ENCODE measurements at regions not wholly inside any gene's neighbourhood (a gene's known extent, or its start where the extent isn't known, plus 50 kb on each side); places are given as distances from the start of the nearest gene placed in this dataset.
"Not testable (repeated sequence)": the region's sequence is repeated elsewhere in the genome, so short reads cannot be mapped to it uniquely, and the experiment has no call there.

- no peak for DNase-seq
These were observed 108.3 kb upstream of the CPSF6 start for GRCh38 chr12:69131077-69131476.

- DNase-seq: no peak
These were observed 102.3 kb upstream of the CPSF6 start for GRCh38 chr12:69136931-69137613.

GRCh38 chr12:69141074-69141473 is 98.3 kb upstream of the CPSF6 start:
- DNase-seq: no peak

- no peak for DNase-seq
These were observed 90.1 kb upstream of the CPSF6 start for GRCh38 chr12:69149270-69149669.

- no peak for DNase-seq
These were observed 89.1 kb upstream of the CPSF6 start for GRCh38 chr12:69150083-69150795.

- no peak for DNase-seq
These were observed 88.6 kb upstream of the CPSF6 start for GRCh38 chr12:69150796-69151127.

GRCh38 chr12:69151254-69151764 is 88.1 kb upstream of the CPSF6 start:
- no peak for DNase-seq

GRCh38 chr12:69154585-69155363 is 84.6 kb upstream of the CPSF6 start:
- DNase-seq: peak; percentile 36

- DNase-seq: peak; percentile 82
These were observed 82.2 kb upstream of the CPSF6 start for GRCh38 chr12:69157023-69157655.

- no peak for DNase-seq
These were observed 77.5 kb upstream of the CPSF6 start for GRCh38 chr12:69161829-69162228.

GRCh38 chr12:69163681-69164362 is 75.5 kb upstream of the CPSF6 start:
- no peak for DNase-seq

GRCh38 chr12:69167648-69168165 is 71.7 kb upstream of the CPSF6 start:
- DNase-seq: no peak

- DNase-seq: no peak
These were observed 71.0 kb upstream of the CPSF6 start for GRCh38 chr12:69168363-69168762.

- DNase-seq: no peak
These were observed 70.5 kb upstream of the CPSF6 start for GRCh38 chr12:69168828-69169227.

- DNase-seq: no peak
These were observed 69.1 kb upstream of the CPSF6 start for GRCh38 chr12:69170293-69170692.

GRCh38 chr12:69171881-69172280 is 67.5 kb upstream of the CPSF6 start:
- DNase-seq: no peak

- DNase-seq: no peak
These were observed 66.9 kb upstream of the CPSF6 start for GRCh38 chr12:69172491-69172890.

- DNase-seq: no peak
These were observed 66.0 kb upstream of the CPSF6 start for GRCh38 chr12:69173368-69173767.

- no peak for DNase-seq
These were observed 59.6 kb upstream of the CPSF6 start for GRCh38 chr12:69179786-69180185.

- not testable (repeated sequence) for DNase-seq
These were observed 51.8 kb upstream of the CPSF6 start for GRCh38 chr12:69187572-69187971.

GRCh38 chr12:69189378-69189978 is 49.9 kb upstream of the CPSF6 start:
- DNase-seq: no peak

Data from renal pelvis (tissue), 1 donor.